NCI-H1105 (cell line): ENCODE measurements at regions not wholly inside any gene's neighbourhood (a gene's known extent, or its start where the extent isn't known, plus 50 kb on each side); places are given as distances from the start of the nearest gene placed in this dataset.

Source experiments
- DNase-seq: peaks from one replicate; lab custom pipeline; 2025; lab: John Stamatoyannopoulos, UW

- DNase-seq = no peak
These were observed 316.3 kb upstream of the NECTIN3 start for GRCh38 chr3:110755345-110755744.

DNA sequence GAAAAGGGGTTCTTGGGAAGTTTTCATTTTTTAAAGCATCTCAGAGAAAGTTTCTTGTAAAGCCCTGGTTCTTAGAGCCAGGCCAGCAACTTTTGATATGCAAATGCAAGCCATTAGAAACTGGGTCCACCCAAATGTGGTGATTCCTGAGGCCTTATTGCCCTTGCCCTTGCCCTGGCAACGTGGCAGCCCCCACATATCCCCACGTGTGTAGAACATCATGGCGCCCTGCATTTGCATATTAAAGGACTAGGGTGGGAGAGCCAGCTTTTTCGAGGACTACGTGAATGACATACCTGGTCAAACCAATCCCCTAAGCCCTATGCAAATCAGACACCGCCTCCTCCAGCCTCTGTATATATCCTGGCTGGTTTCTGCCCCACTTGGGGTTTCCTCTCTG lies 314.9 kb upstream of the NECTIN3 start:
- no peak for DNase-seq

GRCh38 chr3:110758208-110758607 lies 313.4 kb upstream of the NECTIN3 start:
- DNase-seq = no peak

- DNase-seq = no peak
These were observed 304.5 kb upstream of the NECTIN3 start for GRCh38 chr3:110767156-110767555.

GRCh38 chr3:110767838-110768237 lies 303.8 kb upstream of the NECTIN3 start:
- no peak for DNase-seq

GRCh38 chr3:110773413-110773954 lies 298.1 kb upstream of the NECTIN3 start:
- DNase-seq = no peak

- no peak for DNase-seq
These were observed 296.9 kb upstream of the NECTIN3 start for GRCh38 chr3:110774496-110775265.

- no peak for DNase-seq
These were observed 292.0 kb upstream of the NECTIN3 start for GRCh38 chr3:110779581-110779980.

GRCh38 chr3:110783541-110783940 lies 288.1 kb upstream of the NECTIN3 start:
- DNase-seq = no peak

GRCh38 chr3:110788794-110789193 lies 282.8 kb upstream of the NECTIN3 start:
- no peak for DNase-seq

DNA sequence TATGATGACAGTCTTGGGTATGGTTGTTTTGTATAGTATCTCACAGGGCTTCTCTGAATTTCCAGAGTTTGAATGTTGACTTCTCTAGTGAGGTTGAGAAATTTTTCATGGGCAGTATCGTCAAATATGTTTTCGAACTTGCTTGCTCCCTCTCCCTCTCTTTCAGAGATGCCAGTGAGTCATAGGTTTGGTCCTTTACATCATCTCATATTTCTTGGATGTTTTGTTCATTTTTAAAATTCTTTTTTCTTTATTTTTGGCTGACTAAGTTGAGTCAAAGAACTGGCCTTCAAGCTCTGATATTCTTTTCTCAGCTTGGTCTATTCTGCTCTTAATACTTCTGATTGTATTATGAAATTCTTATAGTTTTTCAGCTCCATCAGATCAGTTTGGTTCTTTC lies 282.3 kb upstream of the NECTIN3 start:
- no peak for DNase-seq

GRCh38 chr3:110790631-110791030 lies 281.0 kb upstream of the NECTIN3 start:
- no peak for DNase-seq

DNA sequence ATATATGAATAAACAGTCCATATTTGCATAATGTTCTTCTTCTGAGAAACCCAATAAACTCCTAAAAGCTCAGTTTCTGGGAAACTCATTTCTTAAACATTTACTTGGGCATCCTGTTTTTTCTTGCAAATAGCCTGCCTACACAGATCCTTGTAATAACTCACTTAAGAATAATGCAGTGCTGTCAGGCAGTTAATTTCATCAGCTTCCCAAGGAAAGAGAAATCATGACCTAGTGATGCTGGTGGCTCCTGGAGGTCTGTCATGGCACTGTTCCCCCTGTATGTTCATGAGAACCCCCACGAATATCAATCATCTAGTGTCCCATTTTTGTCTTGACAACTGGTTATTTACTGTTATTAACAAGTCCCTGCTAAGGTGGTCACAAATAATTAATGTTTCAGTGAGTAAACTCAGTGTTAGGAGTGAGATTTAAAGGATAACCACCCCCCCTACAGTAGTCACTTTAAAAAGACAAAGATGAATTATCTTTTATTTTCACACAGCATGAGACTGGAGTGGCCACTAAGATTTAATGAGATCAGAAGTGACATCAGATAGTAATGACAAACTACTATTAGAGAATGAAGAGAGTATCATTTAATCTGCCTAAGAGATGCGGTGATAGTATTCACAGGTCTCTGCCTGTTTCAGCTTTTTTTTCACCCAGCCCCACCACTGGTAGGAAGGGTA lies 279.5 kb upstream of the NECTIN3 start:
- no peak for DNase-seq

DNA sequence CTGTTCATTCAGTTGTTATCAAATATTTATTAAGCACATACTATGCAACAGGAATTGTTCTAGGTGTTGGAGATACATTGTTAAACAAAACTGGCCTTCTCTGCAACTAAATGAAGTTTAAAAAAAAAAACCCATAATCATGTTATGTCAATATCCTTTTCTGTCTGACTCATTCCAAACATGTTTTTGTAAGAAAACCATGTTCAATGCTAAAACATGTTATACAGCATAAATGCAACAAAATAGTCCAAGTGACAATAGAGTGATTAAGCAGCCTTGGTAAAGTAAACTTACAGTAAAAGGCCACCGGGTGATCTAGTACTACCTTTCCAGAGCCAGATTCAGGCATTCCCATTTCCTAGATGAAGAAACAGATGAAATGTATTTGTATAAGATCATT lies 278.0 kb upstream of the NECTIN3 start:
- no peak for DNase-seq

- no peak for DNase-seq
These were observed 276.5 kb upstream of the NECTIN3 start for GRCh38 chr3:110795163-110795562.

DNA sequence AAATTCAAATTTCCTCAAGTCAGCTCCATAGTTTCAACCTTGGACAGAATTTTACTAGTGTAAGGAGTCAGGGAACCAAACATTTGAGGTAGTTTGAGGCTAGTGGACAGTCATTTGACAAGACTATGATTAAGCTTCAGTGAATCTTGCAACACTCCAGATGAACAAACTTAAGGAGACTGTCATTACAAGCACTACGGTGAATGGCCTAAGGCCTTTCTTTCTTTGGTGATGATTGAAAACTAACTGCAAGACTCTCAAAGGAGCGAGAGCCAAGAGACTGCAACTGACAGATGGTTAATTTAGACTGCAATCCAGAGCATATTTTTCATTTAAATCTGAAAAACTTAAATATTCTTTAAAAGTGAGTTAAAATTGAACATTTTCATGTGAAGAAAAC lies 272.3 kb upstream of the NECTIN3 start:
- DNase-seq = no peak

DNA sequence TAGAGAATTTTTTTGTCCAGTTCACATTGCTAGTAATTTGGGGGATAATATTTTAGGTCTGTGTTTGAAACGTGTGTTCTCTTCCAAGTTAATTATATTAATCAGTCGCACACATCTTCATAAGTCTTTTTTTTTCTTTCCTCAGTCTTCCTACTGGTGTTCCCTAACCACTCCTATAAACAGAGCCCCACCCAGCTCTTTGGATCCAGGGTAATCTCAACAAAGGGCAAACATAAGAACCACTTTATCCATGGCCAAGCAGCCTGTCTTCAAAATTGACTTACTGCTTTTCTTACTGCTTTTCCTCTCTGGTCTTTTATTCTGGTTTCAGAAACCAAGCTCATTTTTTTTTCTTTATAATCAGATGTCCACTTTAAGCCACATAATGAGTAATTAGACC lies 266.8 kb upstream of the NECTIN3 start:
- DNase-seq = no peak

DNA sequence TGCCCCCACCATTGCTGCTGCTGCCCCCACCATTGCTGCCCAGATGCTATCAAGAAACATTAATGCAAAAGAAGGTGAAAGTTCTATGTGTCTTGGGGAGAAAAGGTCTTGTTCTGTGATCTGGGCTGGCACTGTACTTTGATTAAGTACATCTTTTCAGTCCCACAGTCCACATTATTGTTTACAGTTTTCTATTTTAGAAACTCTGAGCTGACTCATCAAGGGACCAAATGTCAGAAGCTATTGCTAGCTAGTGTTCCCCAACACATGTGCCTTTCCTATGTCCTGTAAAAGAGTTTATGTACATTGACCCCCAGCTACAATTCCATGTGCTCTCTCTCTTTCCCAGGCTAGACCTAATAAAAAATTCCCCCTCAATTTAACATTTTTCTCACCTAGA lies 264.7 kb upstream of the NECTIN3 start:
- DNase-seq = no peak

- DNase-seq = no peak
These were observed 263.0 kb upstream of the NECTIN3 start for GRCh38 chr3:110808630-110809029.

GRCh38 chr3:110810356-110810755 lies 261.3 kb upstream of the NECTIN3 start:
- DNase-seq = no peak

GRCh38 chr3:110811050-110811449 lies 260.6 kb upstream of the NECTIN3 start:
- DNase-seq = no peak

- DNase-seq = no peak
These were observed 258.1 kb upstream of the NECTIN3 start for GRCh38 chr3:110813541-110813940.
